ENCODE measurements at regions not wholly inside any gene's neighbourhood (a gene's known extent, or its start where the extent isn't known, plus 50 kb on each side); places are given as distances from the start of the nearest gene placed in this dataset.

- Histone ChIP-seq H3K4me2 (ENCODE audit: low read depth, low read length, poor library complexity, severe bottlenecking) (no peak overlapping the region), H3K9me2 (replicated peaks; ENCODE audit: low read depth, low read length) (no peaks in the 10 kb centered on the region), H2AFZ (ENCODE audit: low read length) (no peak overlapping the region), H3K4me1 (ENCODE audit: insufficient read depth, low read length, poor library complexity, severe bottlenecking) (no peaks in the 10 kb centered on the region), H3K27me3 (ENCODE audit: insufficient read depth, low read length, poor library complexity, severe bottlenecking) (no peaks in the 10 kb centered on the region), H4K20me1 (ENCODE audit: insufficient read depth, low read length, poor library complexity, severe bottlenecking) (no peaks in the 10 kb centered on the region), H3K9ac (ENCODE audit: low read depth, low read length, poor library complexity, severe bottlenecking) (no peak overlapping the region), H3K9me3 (ENCODE audit: insufficient read depth, low read depth, low read length) (no peaks in the 10 kb centered on the region), H3F3A (ENCODE audit: low read depth) (no peaks in the 10 kb centered on the region), H3K79me2 (ENCODE audit: insufficient read depth, low read length) (no peaks in the 10 kb centered on the region), H3K4me3 (ENCODE audit: low read length, poor library complexity, severe bottlenecking) (no peak overlapping the region), H3K36me3 (ENCODE audit: insufficient read depth, low read length) (no peaks in the 10 kb centered on the region)
- TF ChIP-seq CTCF (conservative IDR thresholded peaks at IDR 0.05; ENCODE audit: low read length) = no peak
- TF ChIP-seq EZH2phosphoT487 (IDR thresholded peaks at IDR 0.05; ENCODE audit: borderline replicate concordance) = no peak
These were observed 108.4 kb downstream of the IRX5 start for GRCh38 chr16:55039042-55039441.

GRCh38 chr16:55039511-55039910 lies 108.8 kb downstream of the IRX5 start:
- no peaks in the 10 kb centered on the region for H3K36me3 ChIP-seq (ENCODE audit: insufficient read depth, low read length)
- H3K27me3 ChIP-seq (ENCODE audit: insufficient read depth, low read length, poor library complexity, severe bottlenecking) = no peaks in the 10 kb centered on the region
- no peak for TF ChIP-seq CTCF (conservative IDR thresholded peaks at IDR 0.05; ENCODE audit: low read length)
- no peak for TF ChIP-seq EZH2phosphoT487 (IDR thresholded peaks at IDR 0.05; ENCODE audit: borderline replicate concordance)
- H3K9ac ChIP-seq (ENCODE audit: low read depth, low read length, poor library complexity, severe bottlenecking) = no peak overlapping the region
- H3K79me2 ChIP-seq (ENCODE audit: insufficient read depth, low read length) = no peaks in the 10 kb centered on the region
- no peaks in the 10 kb centered on the region for H3K4me1 ChIP-seq (ENCODE audit: insufficient read depth, low read length, poor library complexity, severe bottlenecking)
- H2AFZ ChIP-seq (ENCODE audit: low read length) = no peak overlapping the region
- H3F3A ChIP-seq (ENCODE audit: low read depth) = no peaks in the 10 kb centered on the region
- no peaks in the 10 kb centered on the region for H3K9me3 ChIP-seq (ENCODE audit: insufficient read depth, low read depth, low read length)
- H3K4me3 ChIP-seq (ENCODE audit: low read length, poor library complexity, severe bottlenecking) = no peak overlapping the region
- no peaks in the 10 kb centered on the region for H3K9me2 ChIP-seq (replicated peaks; ENCODE audit: low read depth, low read length)
- H3K4me2 ChIP-seq (ENCODE audit: low read depth, low read length, poor library complexity, severe bottlenecking) = no peak overlapping the region
- no peaks in the 10 kb centered on the region for H4K20me1 ChIP-seq (ENCODE audit: insufficient read depth, low read length, poor library complexity, severe bottlenecking)

DNA sequence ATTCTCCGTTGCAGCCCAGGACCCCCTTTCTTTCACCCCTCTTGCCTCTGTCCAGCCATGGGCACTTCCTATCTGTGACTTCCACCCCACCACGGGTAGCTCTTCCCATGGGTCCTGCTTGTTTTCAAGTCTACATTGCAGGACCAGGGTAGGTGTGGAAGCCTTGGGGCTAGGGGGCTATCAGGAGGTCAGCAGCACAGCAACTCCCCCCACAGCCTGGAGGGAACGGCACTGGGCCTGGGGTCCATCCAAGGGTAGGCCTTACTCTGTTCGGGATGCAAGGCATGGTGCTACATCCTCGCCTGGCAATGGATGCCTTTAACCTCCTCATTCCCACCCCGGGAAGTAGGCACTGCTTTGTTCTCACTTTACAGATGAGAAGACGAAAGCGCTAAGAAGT lies 109.3 kb downstream of the IRX5 start:
- TF ChIP-seq EZH2phosphoT487 (IDR thresholded peaks at IDR 0.05; ENCODE audit: borderline replicate concordance) = no peak
- no peak for TF ChIP-seq CTCF (conservative IDR thresholded peaks at IDR 0.05; ENCODE audit: low read length)
- H3K9me2 ChIP-seq (replicated peaks; ENCODE audit: low read depth, low read length) = no peaks in the 10 kb centered on the region
- no peak overlapping the region for H3K4me2 ChIP-seq (ENCODE audit: low read depth, low read length, poor library complexity, severe bottlenecking)
- H3K9me3 ChIP-seq (ENCODE audit: insufficient read depth, low read depth, low read length) = no peaks in the 10 kb centered on the region
- H3K79me2 ChIP-seq (ENCODE audit: insufficient read depth, low read length) = no peaks in the 10 kb centered on the region
- H2AFZ ChIP-seq (ENCODE audit: low read length) = no peak overlapping the region
- no peaks in the 10 kb centered on the region for H3K36me3 ChIP-seq (ENCODE audit: insufficient read depth, low read length)
- no peaks in the 10 kb centered on the region for H3F3A ChIP-seq (ENCODE audit: low read depth)
- no peak overlapping the region for H3K4me3 ChIP-seq (ENCODE audit: low read length, poor library complexity, severe bottlenecking)
- no peak overlapping the region for H3K9ac ChIP-seq (ENCODE audit: low read depth, low read length, poor library complexity, severe bottlenecking)
- no peaks in the 10 kb centered on the region for H4K20me1 ChIP-seq (ENCODE audit: insufficient read depth, low read length, poor library complexity, severe bottlenecking)
- H3K4me1 ChIP-seq (ENCODE audit: insufficient read depth, low read length, poor library complexity, severe bottlenecking) = no peaks in the 10 kb centered on the region
- no peaks in the 10 kb centered on the region for H3K27me3 ChIP-seq (ENCODE audit: insufficient read depth, low read length, poor library complexity, severe bottlenecking)

Measured in Loucy (cell line).